WTC11 (cell line): ENCODE measurements at regions not wholly inside any gene's neighbourhood (a gene's known extent, or its start where the extent isn't known, plus 50 kb on each side); places are given as distances from the start of the nearest gene placed in this dataset.

Source experiments
- ATAC-seq: fragments of 200-7000 bp; cut with Tn5 transposase; 2 replicates; pipeline ENCODE4 v1.10.0; 2021; ENCODE audit warnings: mild to moderate bottlenecking, moderate library complexity
- CTCF ChIA-PET: fragments of 300-600 bp; sonication (Branson Sonifier 250); formaldehyde crosslinking; loops from one replicate; lab custom pipeline; 2021; ENCODE audit warnings: antibody characterized with exemption; lab: Charles Lee
- POLR2A ChIA-PET: fragments of 350-600 bp; sonication (Branson Sonifier 250); formaldehyde crosslinking; loops from one replicate; lab custom pipeline; 2021; ENCODE audit warnings: antibody characterized with exemption; lab: Charles Lee
- DNase-seq: peaks from one replicate; pipeline ENCODE4 v3.0.0; 2021; ENCODE audit warnings: low spot score
- H3K27ac Mint-ChIP-seq: 2 replicates; pipeline ENCODE4 v1.8.0; 2021; ENCODE audit warnings: mixed read lengths
- H3K27me3 Mint-ChIP-seq: 2 replicates; pipeline ENCODE4 v1.8.0; 2021; ENCODE audit warnings: low read depth, mild to moderate bottlenecking, moderate library complexity, mixed read lengths
- H3K36me3 Mint-ChIP-seq: 2 replicates; pipeline ENCODE4 v1.8.0; 2021; ENCODE audit warnings: mixed read lengths
- H3K4me1 Mint-ChIP-seq: 2 replicates; pipeline ENCODE4 v1.8.0; 2022; ENCODE audit warnings: mixed read lengths
- H3K4me3 Mint-ChIP-seq: 2 replicates; pipeline ENCODE4 v1.8.0; 2021; ENCODE audit warnings: mild to moderate bottlenecking, moderate library complexity, mixed read lengths
- H3K9me3 Mint-ChIP-seq: 2 replicates; pipeline ENCODE4 v1.8.0; 2021; ENCODE audit warnings: mixed read lengths
- ATF1 ChIP-seq: sonication (generic); formaldehyde crosslinking; IDR thresholded peaks from 2 replicates; pipeline ENCODE4 v1.8.1; 2023; ENCODE audit warnings: mild to moderate bottlenecking, moderate library complexity, missing genetic modification reagents
- ELF4 ChIP-seq: sonication (generic); formaldehyde crosslinking; IDR thresholded peaks from 2 replicates; pipeline ENCODE4 v1.8.1; 2022; ENCODE audit warnings: low read depth, mild to moderate bottlenecking, moderate library complexity, missing genetic modification reagents
- EMX1 ChIP-seq: fragments of 250-450 bp; sonication (Bioruptor Pico); IDR thresholded peaks from 2 replicates; pipeline ENCODE4 v1.8.0; 2021; ENCODE audit warnings: mild to moderate bottlenecking
- NFYB ChIP-seq: sonication (generic); formaldehyde crosslinking; conservative IDR thresholded peaks from 2 replicates; pipeline ENCODE4 v1.8.0; 2022; ENCODE audit warnings: low read depth, missing genetic modification reagents
- SOX15 ChIP-seq: fragments of 250-450 bp; sonication (Bioruptor Pico); IDR thresholded peaks from 2 replicates; pipeline ENCODE4 v1.9.0; 2021; ENCODE audit warnings: mild to moderate bottlenecking
- ZBTB21 ChIP-seq: sonication (generic); formaldehyde crosslinking; IDR thresholded peaks from 2 replicates; pipeline ENCODE4 v1.8.1; 2023; ENCODE audit warnings: mild to moderate bottlenecking, missing genetic modification reagents, borderline replicate concordance
- ZNF138 ChIP-seq: sonication (generic); formaldehyde crosslinking; conservative IDR thresholded peaks from 2 replicates; pipeline ENCODE4 v1.8.1; 2022; ENCODE audit warnings: mild to moderate bottlenecking, moderate library complexity, missing genetic modification reagents
- TF ChIP-seq, protein P1 (sequence below): sonication (generic); formaldehyde crosslinking; IDR thresholded peaks from 2 replicates; pipeline ENCODE4 v1.8.0; 2022; ENCODE audit warnings: mild to moderate bottlenecking, missing genetic modification reagents
- TF ChIP-seq, protein P2 (sequence below): sonication (generic); formaldehyde crosslinking; conservative IDR thresholded peaks from 2 replicates; pipeline ENCODE4 v1.8.1; 2023; ENCODE audit warnings: mild to moderate bottlenecking, low read depth, missing genetic modification reagents, moderate library complexity
- TF ChIP-seq, protein P3 (sequence below): sonication (generic); formaldehyde crosslinking; IDR thresholded peaks from 2 replicates; pipeline ENCODE4 v1.8.0; 2022; ENCODE audit warnings: mild to moderate bottlenecking, missing genetic modification reagents
- TF ChIP-seq, protein P4 (sequence below): sonication (generic); formaldehyde crosslinking; IDR thresholded peaks from 2 replicates; pipeline ENCODE4 v1.8.1; 2023; ENCODE audit warnings: mild to moderate bottlenecking, missing genetic modification reagents
- TF ChIP-seq, protein P5 (sequence below): sonication (generic); formaldehyde crosslinking; IDR thresholded peaks from 2 replicates; pipeline ENCODE4 v1.8.1; 2022; ENCODE audit warnings: low read depth, mild to moderate bottlenecking, moderate library complexity, missing genetic modification reagents, borderline replicate concordance
- TF ChIP-seq, protein P6 (sequence below): sonication (generic); formaldehyde crosslinking; IDR thresholded peaks from 2 replicates; pipeline ENCODE4 v1.8.1; 2023; ENCODE audit warnings: mild to moderate bottlenecking, missing genetic modification reagents, borderline replicate concordance
- TF ChIP-seq, protein P7 (sequence below): sonication (generic); formaldehyde crosslinking; IDR thresholded peaks from 2 replicates; pipeline ENCODE4 v1.8.1; 2022; ENCODE audit warnings: low read depth, missing genetic modification reagents, borderline replicate concordance
- TF ChIP-seq, protein P8 (sequence below): sonication (generic); formaldehyde crosslinking; IDR thresholded peaks from 2 replicates; pipeline ENCODE4 v1.8.0; 2023; ENCODE audit warnings: missing genetic modification reagents
- TF ChIP-seq, protein P9 (sequence below): sonication (generic); formaldehyde crosslinking; IDR thresholded peaks from 2 replicates; pipeline ENCODE4 v1.8.0; 2023; ENCODE audit warnings: missing genetic modification reagents, mild to moderate bottlenecking, borderline replicate concordance

DNA sequence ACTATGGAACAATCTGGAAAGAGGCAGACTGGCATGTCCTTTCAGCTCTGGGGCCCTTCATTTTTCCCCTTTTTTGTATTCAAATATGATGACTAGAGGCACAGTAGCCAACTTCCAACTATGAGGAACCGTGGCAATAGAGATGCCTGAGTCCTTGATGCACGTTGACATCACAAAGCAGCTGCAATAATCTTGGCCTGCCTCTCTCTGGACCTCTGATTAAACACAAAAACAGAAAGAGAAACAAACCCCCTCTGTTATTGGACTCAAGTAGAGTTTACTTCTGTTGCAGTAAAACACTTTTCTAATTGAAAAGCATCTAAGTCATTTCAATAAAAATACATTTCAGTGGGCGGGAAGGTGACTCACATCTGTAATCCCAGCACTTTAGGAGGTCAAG lies 122.2 kb upstream of the GRAMD2B start:
- Mint-ChIP-seq H3K4me3 (no peak overlapping the region), H3K4me1 (no peaks in the 10 kb centered on the region), H3K36me3 (peaks cover 5% of the 10 kb centered on the region), H3K27ac (no peak overlapping the region), H3K27me3 (no peaks in the 10 kb centered on the region; the same call in 1 of the 2 replicates), H3K9me3 (peaks cover 26% of the 10 kb centered on the region)
- TF ChIP-seq, protein P1, sequence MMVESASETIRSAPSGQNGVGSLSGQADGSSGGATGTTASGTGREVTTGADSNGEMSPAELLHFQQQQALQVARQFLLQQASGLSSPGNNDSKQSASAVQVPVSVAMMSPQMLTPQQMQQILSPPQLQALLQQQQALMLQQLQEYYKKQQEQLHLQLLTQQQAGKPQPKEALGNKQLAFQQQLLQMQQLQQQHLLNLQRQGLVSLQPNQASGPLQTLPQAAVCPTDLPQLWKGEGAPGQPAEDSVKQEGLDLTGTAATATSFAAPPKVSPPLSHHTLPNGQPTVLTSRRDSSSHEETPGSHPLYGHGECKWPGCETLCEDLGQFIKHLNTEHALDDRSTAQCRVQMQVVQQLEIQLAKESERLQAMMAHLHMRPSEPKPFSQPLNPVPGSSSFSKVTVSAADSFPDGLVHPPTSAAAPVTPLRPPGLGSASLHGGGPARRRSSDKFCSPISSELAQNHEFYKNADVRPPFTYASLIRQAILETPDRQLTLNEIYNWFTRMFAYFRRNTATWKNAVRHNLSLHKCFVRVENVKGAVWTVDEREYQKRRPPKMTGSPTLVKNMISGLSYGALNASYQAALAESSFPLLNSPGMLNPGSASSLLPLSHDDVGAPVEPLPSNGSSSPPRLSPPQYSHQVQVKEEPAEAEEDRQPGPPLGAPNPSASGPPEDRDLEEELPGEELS, result no peak
- no peak for TF ChIP-seq ATF1
- no peak for TF ChIP-seq NFYB
- TF ChIP-seq, protein P2, sequence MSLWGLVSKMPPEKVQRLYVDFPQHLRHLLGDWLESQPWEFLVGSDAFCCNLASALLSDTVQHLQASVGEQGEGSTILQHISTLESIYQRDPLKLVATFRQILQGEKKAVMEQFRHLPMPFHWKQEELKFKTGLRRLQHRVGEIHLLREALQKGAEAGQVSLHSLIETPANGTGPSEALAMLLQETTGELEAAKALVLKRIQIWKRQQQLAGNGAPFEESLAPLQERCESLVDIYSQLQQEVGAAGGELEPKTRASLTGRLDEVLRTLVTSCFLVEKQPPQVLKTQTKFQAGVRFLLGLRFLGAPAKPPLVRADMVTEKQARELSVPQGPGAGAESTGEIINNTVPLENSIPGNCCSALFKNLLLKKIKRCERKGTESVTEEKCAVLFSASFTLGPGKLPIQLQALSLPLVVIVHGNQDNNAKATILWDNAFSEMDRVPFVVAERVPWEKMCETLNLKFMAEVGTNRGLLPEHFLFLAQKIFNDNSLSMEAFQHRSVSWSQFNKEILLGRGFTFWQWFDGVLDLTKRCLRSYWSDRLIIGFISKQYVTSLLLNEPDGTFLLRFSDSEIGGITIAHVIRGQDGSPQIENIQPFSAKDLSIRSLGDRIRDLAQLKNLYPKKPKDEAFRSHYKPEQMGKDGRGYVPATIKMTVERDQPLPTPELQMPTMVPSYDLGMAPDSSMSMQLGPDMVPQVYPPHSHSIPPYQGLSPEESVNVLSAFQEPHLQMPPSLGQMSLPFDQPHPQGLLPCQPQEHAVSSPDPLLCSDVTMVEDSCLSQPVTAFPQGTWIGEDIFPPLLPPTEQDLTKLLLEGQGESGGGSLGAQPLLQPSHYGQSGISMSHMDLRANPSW (CRISPR knock-in tag), result no peak
- TF ChIP-seq, protein P3, sequence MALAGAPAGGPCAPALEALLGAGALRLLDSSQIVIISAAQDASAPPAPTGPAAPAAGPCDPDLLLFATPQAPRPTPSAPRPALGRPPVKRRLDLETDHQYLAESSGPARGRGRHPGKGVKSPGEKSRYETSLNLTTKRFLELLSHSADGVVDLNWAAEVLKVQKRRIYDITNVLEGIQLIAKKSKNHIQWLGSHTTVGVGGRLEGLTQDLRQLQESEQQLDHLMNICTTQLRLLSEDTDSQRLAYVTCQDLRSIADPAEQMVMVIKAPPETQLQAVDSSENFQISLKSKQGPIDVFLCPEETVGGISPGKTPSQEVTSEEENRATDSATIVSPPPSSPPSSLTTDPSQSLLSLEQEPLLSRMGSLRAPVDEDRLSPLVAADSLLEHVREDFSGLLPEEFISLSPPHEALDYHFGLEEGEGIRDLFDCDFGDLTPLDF (CRISPR knock-in tag), result no peak
- TF ChIP-seq ZNF138 (CRISPR knock-in tag), result no peak
- TF ChIP-seq, protein P4, sequence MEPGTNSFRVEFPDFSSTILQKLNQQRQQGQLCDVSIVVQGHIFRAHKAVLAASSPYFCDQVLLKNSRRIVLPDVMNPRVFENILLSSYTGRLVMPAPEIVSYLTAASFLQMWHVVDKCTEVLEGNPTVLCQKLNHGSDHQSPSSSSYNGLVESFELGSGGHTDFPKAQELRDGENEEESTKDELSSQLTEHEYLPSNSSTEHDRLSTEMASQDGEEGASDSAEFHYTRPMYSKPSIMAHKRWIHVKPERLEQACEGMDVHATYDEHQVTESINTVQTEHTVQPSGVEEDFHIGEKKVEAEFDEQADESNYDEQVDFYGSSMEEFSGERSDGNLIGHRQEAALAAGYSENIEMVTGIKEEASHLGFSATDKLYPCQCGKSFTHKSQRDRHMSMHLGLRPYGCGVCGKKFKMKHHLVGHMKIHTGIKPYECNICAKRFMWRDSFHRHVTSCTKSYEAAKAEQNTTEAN (CRISPR knock-in tag), result no peak
- TF ChIP-seq, protein P5, sequence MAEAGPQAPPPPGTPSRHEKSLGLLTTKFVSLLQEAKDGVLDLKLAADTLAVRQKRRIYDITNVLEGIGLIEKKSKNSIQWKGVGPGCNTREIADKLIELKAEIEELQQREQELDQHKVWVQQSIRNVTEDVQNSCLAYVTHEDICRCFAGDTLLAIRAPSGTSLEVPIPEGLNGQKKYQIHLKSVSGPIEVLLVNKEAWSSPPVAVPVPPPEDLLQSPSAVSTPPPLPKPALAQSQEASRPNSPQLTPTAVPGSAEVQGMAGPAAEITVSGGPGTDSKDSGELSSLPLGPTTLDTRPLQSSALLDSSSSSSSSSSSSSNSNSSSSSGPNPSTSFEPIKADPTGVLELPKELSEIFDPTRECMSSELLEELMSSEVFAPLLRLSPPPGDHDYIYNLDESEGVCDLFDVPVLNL (CRISPR knock-in tag), result no peak
- TF ChIP-seq ELF4 (CRISPR knock-in tag), result no peak
- TF ChIP-seq EMX1 (CRISPR knock-in tag), result no peak
- TF ChIP-seq, protein P6, sequence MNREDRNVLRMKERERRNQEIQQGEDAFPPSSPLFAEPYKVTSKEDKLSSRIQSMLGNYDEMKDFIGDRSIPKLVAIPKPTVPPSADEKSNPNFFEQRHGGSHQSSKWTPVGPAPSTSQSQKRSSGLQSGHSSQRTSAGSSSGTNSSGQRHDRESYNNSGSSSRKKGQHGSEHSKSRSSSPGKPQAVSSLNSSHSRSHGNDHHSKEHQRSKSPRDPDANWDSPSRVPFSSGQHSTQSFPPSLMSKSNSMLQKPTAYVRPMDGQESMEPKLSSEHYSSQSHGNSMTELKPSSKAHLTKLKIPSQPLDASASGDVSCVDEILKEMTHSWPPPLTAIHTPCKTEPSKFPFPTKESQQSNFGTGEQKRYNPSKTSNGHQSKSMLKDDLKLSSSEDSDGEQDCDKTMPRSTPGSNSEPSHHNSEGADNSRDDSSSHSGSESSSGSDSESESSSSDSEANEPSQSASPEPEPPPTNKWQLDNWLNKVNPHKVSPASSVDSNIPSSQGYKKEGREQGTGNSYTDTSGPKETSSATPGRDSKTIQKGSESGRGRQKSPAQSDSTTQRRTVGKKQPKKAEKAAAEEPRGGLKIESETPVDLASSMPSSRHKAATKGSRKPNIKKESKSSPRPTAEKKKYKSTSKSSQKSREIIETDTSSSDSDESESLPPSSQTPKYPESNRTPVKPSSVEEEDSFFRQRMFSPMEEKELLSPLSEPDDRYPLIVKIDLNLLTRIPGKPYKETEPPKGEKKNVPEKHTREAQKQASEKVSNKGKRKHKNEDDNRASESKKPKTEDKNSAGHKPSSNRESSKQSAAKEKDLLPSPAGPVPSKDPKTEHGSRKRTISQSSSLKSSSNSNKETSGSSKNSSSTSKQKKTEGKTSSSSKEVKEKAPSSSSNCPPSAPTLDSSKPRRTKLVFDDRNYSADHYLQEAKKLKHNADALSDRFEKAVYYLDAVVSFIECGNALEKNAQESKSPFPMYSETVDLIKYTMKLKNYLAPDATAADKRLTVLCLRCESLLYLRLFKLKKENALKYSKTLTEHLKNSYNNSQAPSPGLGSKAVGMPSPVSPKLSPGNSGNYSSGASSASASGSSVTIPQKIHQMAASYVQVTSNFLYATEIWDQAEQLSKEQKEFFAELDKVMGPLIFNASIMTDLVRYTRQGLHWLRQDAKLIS (CRISPR knock-in tag), result no peak
- TF ChIP-seq, protein P7, sequence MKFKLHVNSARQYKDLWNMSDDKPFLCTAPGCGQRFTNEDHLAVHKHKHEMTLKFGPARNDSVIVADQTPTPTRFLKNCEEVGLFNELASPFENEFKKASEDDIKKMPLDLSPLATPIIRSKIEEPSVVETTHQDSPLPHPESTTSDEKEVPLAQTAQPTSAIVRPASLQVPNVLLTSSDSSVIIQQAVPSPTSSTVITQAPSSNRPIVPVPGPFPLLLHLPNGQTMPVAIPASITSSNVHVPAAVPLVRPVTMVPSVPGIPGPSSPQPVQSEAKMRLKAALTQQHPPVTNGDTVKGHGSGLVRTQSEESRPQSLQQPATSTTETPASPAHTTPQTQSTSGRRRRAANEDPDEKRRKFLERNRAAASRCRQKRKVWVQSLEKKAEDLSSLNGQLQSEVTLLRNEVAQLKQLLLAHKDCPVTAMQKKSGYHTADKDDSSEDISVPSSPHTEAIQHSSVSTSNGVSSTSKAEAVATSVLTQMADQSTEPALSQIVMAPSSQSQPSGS (CRISPR knock-in tag), result no peak
- no peak for TF ChIP-seq ZBTB21 (CRISPR knock-in tag)
- TF ChIP-seq, protein P8, sequence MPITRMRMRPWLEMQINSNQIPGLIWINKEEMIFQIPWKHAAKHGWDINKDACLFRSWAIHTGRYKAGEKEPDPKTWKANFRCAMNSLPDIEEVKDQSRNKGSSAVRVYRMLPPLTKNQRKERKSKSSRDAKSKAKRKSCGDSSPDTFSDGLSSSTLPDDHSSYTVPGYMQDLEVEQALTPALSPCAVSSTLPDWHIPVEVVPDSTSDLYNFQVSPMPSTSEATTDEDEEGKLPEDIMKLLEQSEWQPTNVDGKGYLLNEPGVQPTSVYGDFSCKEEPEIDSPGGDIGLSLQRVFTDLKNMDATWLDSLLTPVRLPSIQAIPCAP (CRISPR knock-in tag), result no peak
- TF ChIP-seq SOX15 (CRISPR knock-in tag), result no peak
- TF ChIP-seq, protein P9, sequence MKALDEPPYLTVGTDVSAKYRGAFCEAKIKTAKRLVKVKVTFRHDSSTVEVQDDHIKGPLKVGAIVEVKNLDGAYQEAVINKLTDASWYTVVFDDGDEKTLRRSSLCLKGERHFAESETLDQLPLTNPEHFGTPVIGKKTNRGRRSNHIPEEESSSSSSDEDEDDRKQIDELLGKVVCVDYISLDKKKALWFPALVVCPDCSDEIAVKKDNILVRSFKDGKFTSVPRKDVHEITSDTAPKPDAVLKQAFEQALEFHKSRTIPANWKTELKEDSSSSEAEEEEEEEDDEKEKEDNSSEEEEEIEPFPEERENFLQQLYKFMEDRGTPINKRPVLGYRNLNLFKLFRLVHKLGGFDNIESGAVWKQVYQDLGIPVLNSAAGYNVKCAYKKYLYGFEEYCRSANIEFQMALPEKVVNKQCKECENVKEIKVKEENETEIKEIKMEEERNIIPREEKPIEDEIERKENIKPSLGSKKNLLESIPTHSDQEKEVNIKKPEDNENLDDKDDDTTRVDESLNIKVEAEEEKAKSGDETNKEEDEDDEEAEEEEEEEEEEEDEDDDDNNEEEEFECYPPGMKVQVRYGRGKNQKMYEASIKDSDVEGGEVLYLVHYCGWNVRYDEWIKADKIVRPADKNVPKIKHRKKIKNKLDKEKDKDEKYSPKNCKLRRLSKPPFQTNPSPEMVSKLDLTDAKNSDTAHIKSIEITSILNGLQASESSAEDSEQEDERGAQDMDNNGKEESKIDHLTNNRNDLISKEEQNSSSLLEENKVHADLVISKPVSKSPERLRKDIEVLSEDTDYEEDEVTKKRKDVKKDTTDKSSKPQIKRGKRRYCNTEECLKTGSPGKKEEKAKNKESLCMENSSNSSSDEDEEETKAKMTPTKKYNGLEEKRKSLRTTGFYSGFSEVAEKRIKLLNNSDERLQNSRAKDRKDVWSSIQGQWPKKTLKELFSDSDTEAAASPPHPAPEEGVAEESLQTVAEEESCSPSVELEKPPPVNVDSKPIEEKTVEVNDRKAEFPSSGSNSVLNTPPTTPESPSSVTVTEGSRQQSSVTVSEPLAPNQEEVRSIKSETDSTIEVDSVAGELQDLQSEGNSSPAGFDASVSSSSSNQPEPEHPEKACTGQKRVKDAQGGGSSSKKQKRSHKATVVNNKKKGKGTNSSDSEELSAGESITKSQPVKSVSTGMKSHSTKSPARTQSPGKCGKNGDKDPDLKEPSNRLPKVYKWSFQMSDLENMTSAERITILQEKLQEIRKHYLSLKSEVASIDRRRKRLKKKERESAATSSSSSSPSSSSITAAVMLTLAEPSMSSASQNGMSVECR, result no peak
- DNase-seq (no peak), ATAC-seq (no peak)
- POLR2A ChIA-PET, result interaction anchor here (0.6 kb wide), 1 partner anchor 235 kb away, joined by 3 read pairs; no protein-coding TSS in a partner anchor
- CTCF ChIA-PET, result interaction anchor here (0.6 kb wide), 1 partner anchor 172 kb away, joined by 3 read pairs; no protein-coding TSS in a partner anchor
